Naive B cell (primary cell): ENCODE measurements at regions not wholly inside any gene's neighbourhood (a gene's known extent, or its start where the extent isn't known, plus 50 kb on each side); places are given as distances from the start of the nearest gene placed in this dataset.
A peak's percentile ranks its signal among the peaks of the same experiment; 100 is the strongest.

Experiments used
- ATAC-seq, 2 donors: fragments of 150-1000 bp; cut with Tn5 transposase; 2 replicates each; pipeline ENCODE4 v1.10.0; 2021; ENCODE audit warnings: low read depth in 2 of 2, mild to moderate bottlenecking in 2 of 2, moderate library complexity in 2 of 2
- DNase-seq: peaks from one replicate; pipeline ENCODE4 v3.0.0; 2022
- H3K27ac Mint-ChIP-seq, 6 donors: one replicate each; pipeline ENCODE4 v1.8.0; 2020 to 2022; ENCODE audit warnings: mild to moderate bottlenecking in 6 of 6, mixed read lengths in 6 of 6, moderate library complexity in 5 of 6, inconsistent platforms in 2 of 6
- H3K27me3 Mint-ChIP-seq, 3 donors: one replicate each; pipeline ENCODE4 v1.8.0; 2021 to 2022; ENCODE audit warnings: mixed read lengths in 3 of 3, mild to moderate bottlenecking in 1 of 3
- H3K36me3 Mint-ChIP-seq, 2 donors: one replicate each; pipeline ENCODE4 v1.8.0; 2020 to 2022; ENCODE audit warnings: mixed read lengths in 2 of 2, inconsistent platforms in 1 of 2, mild to moderate bottlenecking in 1 of 2
- H3K4me1 Mint-ChIP-seq, 3 donors: one replicate each; pipeline ENCODE4 v1.8.0; 2020 to 2022; ENCODE audit warnings: mixed read lengths in 3 of 3, inconsistent platforms in 1 of 3, mild to moderate bottlenecking in 1 of 3, moderate library complexity in 1 of 3
- H3K4me3 Mint-ChIP-seq, 8 donors: one replicate each; pipeline ENCODE4 v1.8.0; 2020 to 2022; ENCODE audit warnings: mild to moderate bottlenecking in 8 of 8, mixed read lengths in 8 of 8, moderate library complexity in 8 of 8, inconsistent platforms in 2 of 8
- H3K9me3 Mint-ChIP-seq, 7 donors: one replicate each; pipeline ENCODE4 v1.8.0; 2020 to 2022; ENCODE audit warnings: mixed read lengths in 7 of 7, mild to moderate bottlenecking in 5 of 7, inconsistent platforms in 2 of 7, moderate library complexity in 1 of 7

DNA sequence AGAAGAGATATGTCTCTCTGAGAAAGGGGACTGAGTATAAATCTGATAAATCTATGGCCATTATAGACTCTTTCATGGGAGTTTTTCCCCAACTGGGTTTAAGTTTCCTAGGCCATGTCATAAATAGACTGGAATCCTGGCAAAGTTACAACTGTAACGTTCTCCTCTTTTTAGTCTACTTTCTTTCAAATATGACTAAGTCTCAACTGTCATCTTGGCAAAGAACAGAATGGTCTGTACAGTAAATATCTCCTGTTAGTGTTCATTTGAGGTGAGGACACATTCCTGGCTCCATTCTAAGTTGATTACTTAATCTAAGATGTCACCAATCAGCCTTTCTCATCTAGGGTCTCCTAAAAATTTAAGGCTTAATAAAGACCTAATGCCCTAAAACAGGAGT is 300.5 kb downstream of the BRINP2 start:
- H3K9me3 Mint-ChIP-seq = peaks cover 0 to 6% (median 2%) of the 10 kb centered on the region in 7 donors
- no peak overlapping the region for H3K27ac Mint-ChIP-seq
- H3K4me1 Mint-ChIP-seq = no peaks in the 10 kb centered on the region
- no peak for ATAC-seq
- no peaks in the 10 kb centered on the region for H3K36me3 Mint-ChIP-seq
- no peak overlapping the region for H3K4me3 Mint-ChIP-seq
- DNase-seq = no peak
- H3K27me3 Mint-ChIP-seq = peaks cover 0 to 1% (median 0%) of the 10 kb centered on the region in 3 donors

- Mint-ChIP-seq H3K4me3 (no peak overlapping the region), H3K27me3 (no peaks in the 10 kb centered on the region), H3K9me3 (peaks cover 0 to 3% (median 2%) of the 10 kb centered on the region in 7 donors), H3K36me3 (no peaks in the 10 kb centered on the region), H3K4me1 (no peaks in the 10 kb centered on the region), H3K27ac (no peak overlapping the region)
- ATAC-seq (no peak), DNase-seq (no peak)
Measured at GRCh38 chr1:177469519-177469918, 298.8 kb downstream of the BRINP2 start.

DNA sequence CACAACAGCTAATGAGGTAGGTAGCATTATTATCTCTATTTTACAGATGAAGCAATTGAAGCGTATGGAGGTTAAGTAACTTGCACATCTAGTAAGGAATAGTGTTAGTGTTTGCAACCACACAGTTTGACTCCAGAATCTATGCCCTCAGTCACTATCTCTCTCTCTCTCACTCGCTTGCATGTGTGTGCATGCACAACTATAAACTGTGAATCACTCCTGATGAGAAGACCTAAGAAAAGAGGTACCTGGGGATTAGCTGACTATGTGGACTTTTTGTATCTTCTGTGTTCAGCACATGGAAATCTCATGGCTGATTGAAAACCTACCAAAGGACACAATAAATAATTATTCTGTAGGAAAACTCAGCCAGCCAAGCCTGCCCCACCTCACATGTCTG is 295.5 kb downstream of the BRINP2 start:
- no peak for DNase-seq
- Mint-ChIP-seq H3K36me3 (no peaks in the 10 kb centered on the region), H3K27ac (no peak overlapping the region), H3K9me3 (peaks cover 0 to 6% (median 2%) of the 10 kb centered on the region in 7 donors), H3K4me1 (no peaks in the 10 kb centered on the region), H3K27me3 (peaks cover 0 to 5% (median 0%) of the 10 kb centered on the region in 3 donors), H3K4me3 (no peak overlapping the region)
- no peak for ATAC-seq

DNA sequence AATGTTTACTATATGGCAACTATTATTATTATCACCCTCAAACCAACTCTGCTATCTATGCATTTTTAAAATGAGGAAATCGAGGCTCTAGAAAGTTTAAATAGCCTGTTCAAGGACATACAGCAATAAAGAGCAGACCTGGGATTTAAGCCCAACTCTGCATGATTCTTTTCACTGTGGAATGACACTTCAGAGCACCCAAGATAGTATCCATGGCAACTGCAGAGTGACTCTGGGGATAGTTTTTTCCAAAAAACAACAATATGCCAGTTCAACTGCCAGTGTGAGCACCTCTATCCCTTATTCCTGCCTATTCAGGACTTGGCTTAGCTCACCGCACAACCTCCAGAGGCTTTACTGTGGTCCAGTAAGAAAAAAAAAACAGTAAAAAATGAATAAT is 293.9 kb downstream of the BRINP2 start:
- Mint-ChIP-seq H3K9me3 (peaks cover 0 to 6% (median 3%) of the 10 kb centered on the region in 7 donors), H3K27ac (peak overlapping the region in 1 of 6 donors; percentile 31), H3K4me3 (no peak overlapping the region), H3K27me3 (peaks cover 0 to 5% (median 0%) of the 10 kb centered on the region in 3 donors), H3K36me3 (no peaks in the 10 kb centered on the region), H3K4me1 (no peaks in the 10 kb centered on the region)
- DNase-seq (no peak), ATAC-seq (no peak)

DNA sequence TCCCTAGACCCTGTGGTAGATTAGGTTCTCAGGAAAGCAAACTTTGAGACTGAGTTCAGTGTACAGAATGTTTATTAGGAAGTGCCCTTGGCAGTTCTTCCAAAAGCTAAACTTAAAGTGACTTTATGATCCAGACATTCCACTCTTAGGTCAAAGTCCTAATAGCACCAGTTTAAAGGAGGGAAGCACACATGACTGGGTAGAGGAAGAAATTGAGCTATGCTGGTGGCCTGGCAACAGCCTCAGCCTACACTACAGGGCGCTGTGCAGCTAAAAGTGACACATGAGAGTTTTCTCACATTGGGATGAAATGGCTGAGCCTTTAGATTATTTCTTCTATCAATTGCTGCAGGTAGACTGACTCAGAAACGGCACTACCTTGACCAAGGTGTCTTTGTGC is 280.4 kb downstream of the BRINP2 start:
- H3K36me3 Mint-ChIP-seq = no peaks in the 10 kb centered on the region

GRCh38 chr1:177448652-177449357 is 278.0 kb downstream of the BRINP2 start:
- no peaks in the 10 kb centered on the region for H3K27me3 Mint-ChIP-seq
- DNase-seq (no peak), ATAC-seq (no peak)
- H3K4me1 Mint-ChIP-seq = no peaks in the 10 kb centered on the region
- no peak overlapping the region for H3K4me3 Mint-ChIP-seq
- H3K9me3 Mint-ChIP-seq = peaks cover 0 to 11% (median 7%) of the 10 kb centered on the region in 7 donors
- H3K27ac Mint-ChIP-seq = no peak overlapping the region
- H3K36me3 Mint-ChIP-seq = no peaks in the 10 kb centered on the region

More for the DNA sequence above, 280.4 kb downstream of the BRINP2 start:
- Mint-ChIP-seq H3K4me3 (no peak overlapping the region), H3K9me3 (peaks cover 0 to 15% (median 5%) of the 10 kb centered on the region in 7 donors), H3K27me3 (no peaks in the 10 kb centered on the region), H3K27ac (no peak overlapping the region), H3K4me1 (no peaks in the 10 kb centered on the region)
- ATAC-seq (no peak), DNase-seq (no peak)

GRCh38 chr1:177448036-177448615 is 277.4 kb downstream of the BRINP2 start:
- Mint-ChIP-seq H3K27ac (no peak overlapping the region), H3K27me3 (no peaks in the 10 kb centered on the region), H3K4me1 (no peaks in the 10 kb centered on the region), H3K4me3 (no peak overlapping the region), H3K9me3 (peaks cover 0 to 8% (median 6%) of the 10 kb centered on the region in 7 donors), H3K36me3 (no peaks in the 10 kb centered on the region)
- ATAC-seq = no peak
- no peak for DNase-seq

- ATAC-seq = no peak
- no peaks in the 10 kb centered on the region for H3K27me3 Mint-ChIP-seq
- H3K27ac Mint-ChIP-seq = no peak overlapping the region
Measured at GRCh38 chr1:177444997-177445746, 274.4 kb downstream of the BRINP2 start.

DNA sequence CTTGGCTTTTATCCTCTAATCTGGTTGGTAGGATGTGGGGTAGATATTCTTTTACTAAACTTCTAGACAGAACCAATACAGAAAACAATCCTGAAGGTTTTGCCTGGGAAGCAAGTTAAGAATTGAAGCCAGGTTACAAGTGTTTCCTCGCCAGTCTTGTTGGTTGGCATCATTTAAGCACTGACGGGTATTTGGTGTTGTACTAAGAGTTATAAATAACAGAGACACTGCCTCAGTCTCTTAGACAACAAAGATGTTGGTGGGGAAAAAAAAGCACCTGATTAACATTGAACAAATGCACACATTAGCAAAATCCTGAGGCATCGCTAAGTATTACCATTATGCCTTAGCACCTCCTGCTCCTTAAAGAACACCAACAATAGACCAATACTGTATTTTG is 272.2 kb downstream of the BRINP2 start:
- H3K4me3 Mint-ChIP-seq = no peak overlapping the region
- no peaks in the 10 kb centered on the region for H3K36me3 Mint-ChIP-seq
- peaks cover 0 to 3% (median 0%) of the 10 kb centered on the region in 7 donors for H3K9me3 Mint-ChIP-seq
- no peak for DNase-seq
- H3K27me3 Mint-ChIP-seq = peaks cover 0 to 5% (median 0%) of the 10 kb centered on the region in 3 donors
- no peak for ATAC-seq
- H3K27ac Mint-ChIP-seq = no peak overlapping the region
- H3K4me1 Mint-ChIP-seq = no peaks in the 10 kb centered on the region

More at GRCh38 chr1:177444997-177445746, 274.4 kb downstream of the BRINP2 start:
- Mint-ChIP-seq H3K9me3 (peaks cover 0 to 7% (median under 1%) of the 10 kb centered on the region in 7 donors), H3K36me3 (no peaks in the 10 kb centered on the region), H3K4me1 (no peaks in the 10 kb centered on the region), H3K4me3 (no peak overlapping the region)
- no peak for DNase-seq

- H3K9me3 Mint-ChIP-seq = peaks cover 0 to 3% (median 0%) of the 10 kb centered on the region in 7 donors
- peaks cover 0 to 5% (median 0%) of the 10 kb centered on the region in 3 donors for H3K27me3 Mint-ChIP-seq
- DNase-seq (no peak), ATAC-seq (no peak)
- H3K27ac Mint-ChIP-seq = no peak overlapping the region
- no peaks in the 10 kb centered on the region for H3K36me3 Mint-ChIP-seq
- no peak overlapping the region for H3K4me3 Mint-ChIP-seq
- H3K4me1 Mint-ChIP-seq = no peaks in the 10 kb centered on the region
Measured at GRCh38 chr1:177442584-177442983, 271.8 kb downstream of the BRINP2 start.

DNA sequence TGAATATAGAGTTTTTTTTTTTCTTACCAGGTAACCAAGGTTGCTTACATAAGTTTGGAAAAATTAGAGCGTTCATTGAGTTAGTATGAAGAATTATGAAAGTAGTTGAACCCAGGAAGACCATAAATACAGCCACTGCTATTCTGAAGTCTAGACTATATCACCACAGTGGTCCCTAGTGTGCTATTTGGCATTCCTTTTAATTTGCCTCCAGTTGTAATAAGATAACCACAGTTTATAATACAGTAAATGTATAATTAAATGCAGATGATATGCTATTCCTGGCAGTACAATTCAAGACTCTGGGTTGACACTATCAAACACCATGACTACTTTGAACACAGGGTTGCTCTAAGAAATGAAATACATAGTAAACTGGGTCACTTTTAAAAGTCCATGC is 270.5 kb downstream of the BRINP2 start:
- H3K9me3 Mint-ChIP-seq = peaks cover 0 to 3% (median 0%) of the 10 kb centered on the region in 7 donors
- H3K36me3 Mint-ChIP-seq = no peaks in the 10 kb centered on the region
- no peak for ATAC-seq
- peaks cover 0 to 5% (median 0%) of the 10 kb centered on the region in 3 donors for H3K27me3 Mint-ChIP-seq
- H3K4me1 Mint-ChIP-seq = no peaks in the 10 kb centered on the region
- no peak for DNase-seq
- no peak overlapping the region for H3K27ac Mint-ChIP-seq
- H3K4me3 Mint-ChIP-seq = no peak overlapping the region

DNA sequence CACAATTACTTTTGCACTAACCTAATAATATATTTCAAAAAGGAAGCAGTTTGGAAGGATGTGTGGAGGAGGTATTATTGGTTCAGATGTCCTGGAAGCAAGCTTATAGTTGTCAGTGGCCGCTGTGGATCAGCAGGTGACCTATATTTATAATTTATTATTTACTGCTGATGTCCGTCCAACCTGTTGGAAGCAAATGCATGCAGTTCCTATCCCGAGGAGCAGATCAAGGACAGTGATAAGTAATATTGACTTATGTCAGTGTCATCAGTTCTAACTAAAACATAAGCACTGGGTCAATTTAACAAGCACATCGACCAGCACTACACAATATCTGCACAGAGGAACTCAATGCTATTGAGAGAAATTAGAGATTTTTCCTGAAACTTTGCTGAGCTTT is 270.1 kb downstream of the BRINP2 start:
- no peak for ATAC-seq

DNA sequence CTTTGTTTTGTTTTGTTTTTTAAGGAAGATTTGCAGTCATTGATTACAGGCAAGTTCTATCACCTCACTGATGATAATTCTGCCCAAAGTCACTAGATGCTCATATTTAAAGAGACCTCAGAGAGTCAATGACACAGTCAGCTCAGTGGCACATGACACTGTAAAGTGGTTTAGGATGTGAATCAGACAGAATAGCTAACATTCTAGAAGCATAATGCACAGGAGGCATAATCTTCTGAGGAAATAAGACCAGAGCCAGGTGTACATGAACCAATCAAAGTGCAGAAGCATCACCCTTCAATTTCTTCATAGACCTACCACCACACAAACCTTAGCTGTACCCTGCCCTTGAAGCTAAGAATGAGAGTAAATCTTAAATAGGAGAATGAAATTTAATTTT is 268.5 kb downstream of the BRINP2 start:
- Mint-ChIP-seq H3K27me3 (peaks cover 0 to 5% (median 0%) of the 10 kb centered on the region in 3 donors), H3K9me3 (peaks cover 0 to 16% (median 1%) of the 10 kb centered on the region in 7 donors), H3K4me3 (no peak overlapping the region), H3K27ac (no peak overlapping the region), H3K36me3 (no peaks in the 10 kb centered on the region), H3K4me1 (no peaks in the 10 kb centered on the region)
- DNase-seq (no peak), ATAC-seq (no peak)

More for the DNA sequence above, 270.1 kb downstream of the BRINP2 start:
- Mint-ChIP-seq H3K4me1 (no peaks in the 10 kb centered on the region), H3K4me3 (no peak overlapping the region), H3K36me3 (no peaks in the 10 kb centered on the region), H3K9me3 (peaks cover 0 to 8% (median 1%) of the 10 kb centered on the region in 7 donors), H3K27me3 (peaks cover 0 to 5% (median 0%) of the 10 kb centered on the region in 3 donors), H3K27ac (no peak overlapping the region)
- no peak for DNase-seq
